ENCODE measurements at regions not wholly inside any gene's neighbourhood (a gene's known extent, or its start where the extent isn't known, plus 50 kb on each side); places are given as distances from the start of the nearest gene placed in this dataset.

DNA sequence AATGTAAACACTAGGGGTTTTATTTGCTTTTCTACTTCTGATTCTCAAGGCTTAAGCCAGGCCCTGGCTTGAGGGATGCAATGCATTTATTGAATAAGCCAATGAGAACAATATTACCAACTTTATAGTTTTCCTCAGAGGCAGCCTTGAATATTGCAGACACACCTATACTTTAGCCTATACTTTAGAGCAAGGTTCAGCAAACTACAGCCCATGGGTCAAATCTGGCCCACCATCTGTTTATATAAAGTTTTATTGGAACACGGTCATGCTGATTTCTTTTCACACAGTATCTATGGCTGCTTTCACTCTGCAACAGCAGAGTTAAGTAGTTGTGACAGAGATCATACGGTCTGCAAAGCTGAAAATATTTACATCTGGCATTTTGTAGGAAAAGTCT lies 50.3 kb upstream of the E2F8 start:
- Histone ChIP-seq H3K4me3 (no peak overlapping the region), H3K9me3 (no peaks in the 10 kb centered on the region), H3K27me3 (peaks cover 0 to 14% of the 10 kb centered on the region in 2 donors), H3K4me1 (no peaks in the 10 kb centered on the region), H3K36me3 (no peaks in the 10 kb centered on the region), H3K27ac (no peak overlapping the region)
- TF ChIP-seq, protein P1, sequence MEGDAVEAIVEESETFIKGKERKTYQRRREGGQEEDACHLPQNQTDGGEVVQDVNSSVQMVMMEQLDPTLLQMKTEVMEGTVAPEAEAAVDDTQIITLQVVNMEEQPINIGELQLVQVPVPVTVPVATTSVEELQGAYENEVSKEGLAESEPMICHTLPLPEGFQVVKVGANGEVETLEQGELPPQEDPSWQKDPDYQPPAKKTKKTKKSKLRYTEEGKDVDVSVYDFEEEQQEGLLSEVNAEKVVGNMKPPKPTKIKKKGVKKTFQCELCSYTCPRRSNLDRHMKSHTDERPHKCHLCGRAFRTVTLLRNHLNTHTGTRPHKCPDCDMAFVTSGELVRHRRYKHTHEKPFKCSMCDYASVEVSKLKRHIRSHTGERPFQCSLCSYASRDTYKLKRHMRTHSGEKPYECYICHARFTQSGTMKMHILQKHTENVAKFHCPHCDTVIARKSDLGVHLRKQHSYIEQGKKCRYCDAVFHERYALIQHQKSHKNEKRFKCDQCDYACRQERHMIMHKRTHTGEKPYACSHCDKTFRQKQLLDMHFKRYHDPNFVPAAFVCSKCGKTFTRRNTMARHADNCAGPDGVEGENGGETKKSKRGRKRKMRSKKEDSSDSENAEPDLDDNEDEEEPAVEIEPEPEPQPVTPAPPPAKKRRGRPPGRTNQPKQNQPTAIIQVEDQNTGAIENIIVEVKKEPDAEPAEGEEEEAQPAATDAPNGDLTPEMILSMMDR (IDR thresholded peaks at IDR 0.05): no peak
- intact Hi-C loops (cut with DNase I; ENCODE audit: low total_unique reads): no loop called here
- DNase-seq: no peak

All from tibial artery (tissue), 4 donors.